ENCODE measurements at regions not wholly inside any gene's neighbourhood (a gene's known extent, or its start where the extent isn't known, plus 50 kb on each side); places are given as distances from the start of the nearest gene placed in this dataset.

GRCh38 chr4:41454423-41454822, 83.5 kb upstream of the LIMCH1 start:
- H3K4me1 ChIP-seq (ENCODE audit: low read depth, poor library complexity, severe bottlenecking) = no peaks in the 10 kb centered on the region
- H2AFZ ChIP-seq (ENCODE audit: low read depth) = no peak overlapping the region
- H3K79me2 ChIP-seq (ENCODE audit: insufficient read depth, low read depth) = no peaks in the 10 kb centered on the region
- no peaks in the 10 kb centered on the region for H4K20me1 ChIP-seq (ENCODE audit: insufficient read depth)
- H3K36me3 ChIP-seq (ENCODE audit: insufficient read depth) = no peaks in the 10 kb centered on the region
- H3K9ac ChIP-seq = no peak overlapping the region
- H3K4me2 ChIP-seq = no peak overlapping the region
- H3K4me3 ChIP-seq (IDR thresholded peaks at IDR 0.05; ENCODE audit: insufficient read depth, low read depth, low read length) = no peak overlapping the region
- no peak for TF ChIP-seq CTCF (conservative IDR thresholded peaks at IDR 0.05; ENCODE audit: low read depth, low read length)
- no peaks in the 10 kb centered on the region for H3K27me3 ChIP-seq (ENCODE audit: insufficient read depth, low read depth)
- no peak overlapping the region for H3K27ac ChIP-seq

- no peak overlapping the region for H3K27ac ChIP-seq
- no peaks in the 10 kb centered on the region for H3K79me2 ChIP-seq (ENCODE audit: insufficient read depth, low read depth)
- H3K4me3 ChIP-seq (IDR thresholded peaks at IDR 0.05; ENCODE audit: insufficient read depth, low read depth, low read length) = no peak overlapping the region
- H3K36me3 ChIP-seq (ENCODE audit: insufficient read depth) = no peaks in the 10 kb centered on the region
- H3K4me1 ChIP-seq (ENCODE audit: low read depth, poor library complexity, severe bottlenecking) = no peaks in the 10 kb centered on the region
- no peak overlapping the region for H2AFZ ChIP-seq (ENCODE audit: low read depth)
- no peak overlapping the region for H3K4me2 ChIP-seq
- H4K20me1 ChIP-seq (ENCODE audit: insufficient read depth) = no peaks in the 10 kb centered on the region
- TF ChIP-seq CTCF (conservative IDR thresholded peaks at IDR 0.05; ENCODE audit: low read depth, low read length) = no peak
- H3K9ac ChIP-seq = no peak overlapping the region
- no peaks in the 10 kb centered on the region for H3K27me3 ChIP-seq (ENCODE audit: insufficient read depth, low read depth)
These were observed 82.8 kb upstream of the LIMCH1 start for GRCh38 chr4:41455206-41455605.

- no peak overlapping the region for H3K27ac ChIP-seq
- no peak overlapping the region for H2AFZ ChIP-seq (ENCODE audit: low read depth)
- no peak overlapping the region for H3K9ac ChIP-seq
- TF ChIP-seq CTCF (conservative IDR thresholded peaks at IDR 0.05; ENCODE audit: low read depth, low read length) = no peak
- no peaks in the 10 kb centered on the region for H4K20me1 ChIP-seq (ENCODE audit: insufficient read depth)
- H3K36me3 ChIP-seq (ENCODE audit: insufficient read depth) = no peaks in the 10 kb centered on the region
- no peaks in the 10 kb centered on the region for H3K79me2 ChIP-seq (ENCODE audit: insufficient read depth, low read depth)
- H3K27me3 ChIP-seq (ENCODE audit: insufficient read depth, low read depth) = no peaks in the 10 kb centered on the region
- H3K4me3 ChIP-seq (IDR thresholded peaks at IDR 0.05; ENCODE audit: insufficient read depth, low read depth, low read length) = no peak overlapping the region
- no peaks in the 10 kb centered on the region for H3K4me1 ChIP-seq (ENCODE audit: low read depth, poor library complexity, severe bottlenecking)
- no peak overlapping the region for H3K4me2 ChIP-seq
These were observed 81.3 kb upstream of the LIMCH1 start for GRCh38 chr4:41456559-41457101.

- no peaks in the 10 kb centered on the region for H3K79me2 ChIP-seq (ENCODE audit: insufficient read depth, low read depth)
- H3K4me1 ChIP-seq (ENCODE audit: low read depth, poor library complexity, severe bottlenecking) = no peaks in the 10 kb centered on the region
- no peak overlapping the region for H3K27ac ChIP-seq
These were observed 79.3 kb upstream of the LIMCH1 start for GRCh38 chr4:41458689-41459088.

More at GRCh38 chr4:41458689-41459088, 79.3 kb upstream of the LIMCH1 start:
- TF ChIP-seq CTCF (conservative IDR thresholded peaks at IDR 0.05; ENCODE audit: low read depth, low read length) = no peak
- H3K27me3 ChIP-seq (ENCODE audit: insufficient read depth, low read depth) = no peaks in the 10 kb centered on the region
- no peak overlapping the region for H2AFZ ChIP-seq (ENCODE audit: low read depth)
- no peak overlapping the region for H3K9ac ChIP-seq
- no peaks in the 10 kb centered on the region for H4K20me1 ChIP-seq (ENCODE audit: insufficient read depth)
- H3K4me3 ChIP-seq (IDR thresholded peaks at IDR 0.05; ENCODE audit: insufficient read depth, low read depth, low read length) = no peak overlapping the region
- no peaks in the 10 kb centered on the region for H3K36me3 ChIP-seq (ENCODE audit: insufficient read depth)
- no peak overlapping the region for H3K4me2 ChIP-seq

All from KMS-11 (cell line).